ENCODE measurements at regions not wholly inside any gene's neighbourhood (a gene's known extent, or its start where the extent isn't known, plus 50 kb on each side); places are given as distances from the start of the nearest gene placed in this dataset.
"Not testable (repeated sequence)": the region's sequence is repeated elsewhere in the genome, so short reads cannot be mapped to it uniquely, and the experiment has no call there.

- DNase-seq (ENCODE audit: low read depth), result not testable (repeated sequence)
Measured at GRCh38 chr6:144922771-144923490, 637.8 kb downstream of the UTRN start.

DNA sequence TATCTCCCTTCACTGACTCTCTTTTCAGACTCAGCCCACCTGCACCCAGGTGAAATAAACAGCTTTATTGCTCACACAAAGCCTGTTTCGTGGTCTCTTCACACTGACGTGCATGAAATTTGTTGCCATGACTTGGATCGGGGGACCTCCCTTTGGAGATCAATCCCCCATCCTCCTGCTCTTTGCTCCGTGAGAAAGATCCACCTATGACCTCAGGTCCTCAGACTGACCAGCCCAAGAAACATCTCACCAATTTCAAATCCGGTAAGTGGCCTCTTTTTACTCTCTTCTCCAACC is 638.3 kb downstream of the UTRN start:
- not testable (repeated sequence) for DNase-seq (ENCODE audit: low read depth)

GRCh38 chr6:144928847-144929246 is 643.7 kb downstream of the UTRN start:
- no peak for DNase-seq (ENCODE audit: low read depth)

- DNase-seq (ENCODE audit: low read depth), result no peak
Measured at GRCh38 chr6:144929262-144929661, 644.1 kb downstream of the UTRN start.

- DNase-seq (ENCODE audit: low read depth), result no peak
Measured at GRCh38 chr6:144931172-144932035, 646.3 kb downstream of the UTRN start.

- no peak for DNase-seq (ENCODE audit: low read depth)
Measured at GRCh38 chr6:144932621-144933020, 647.5 kb downstream of the UTRN start.

DNA sequence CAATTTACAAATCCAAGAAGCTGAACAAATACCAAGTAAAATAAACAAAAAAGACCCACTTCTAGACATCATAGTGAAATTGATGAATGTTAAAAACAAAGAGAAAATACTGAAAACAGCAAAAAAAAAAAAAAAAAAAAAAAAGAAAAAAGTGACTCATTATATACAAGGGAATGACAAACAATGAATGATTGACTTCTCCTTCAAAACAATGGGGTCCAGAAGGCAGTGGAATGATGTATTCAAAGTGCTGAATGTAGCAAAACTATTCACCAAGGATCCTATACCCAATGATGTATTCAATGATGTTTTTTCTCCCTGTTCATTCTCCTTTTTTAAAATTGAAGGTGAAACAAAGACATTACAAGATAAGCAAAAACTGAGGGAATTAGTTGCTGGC is 650.0 kb downstream of the UTRN start:
- DNase-seq (ENCODE audit: low read depth), result no peak

DNA sequence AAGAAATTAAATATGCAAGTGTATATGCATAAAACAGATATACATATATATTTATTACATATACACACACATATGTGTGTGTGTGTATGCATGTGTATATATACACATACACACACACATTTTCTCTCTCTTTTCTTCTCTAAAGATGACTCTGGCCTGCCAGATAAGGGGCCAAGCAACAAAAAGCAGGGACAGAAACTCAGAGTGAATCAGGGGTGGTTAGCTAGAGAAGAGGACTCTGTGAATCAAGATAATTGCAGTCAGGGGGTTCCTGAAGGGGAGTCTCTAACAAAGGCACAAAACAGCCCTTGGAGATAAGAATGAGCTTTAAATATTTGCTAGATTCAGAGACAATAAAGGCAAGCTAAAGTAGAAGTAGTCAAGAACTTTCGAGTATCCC is 650.5 kb downstream of the UTRN start:
- no peak for DNase-seq (ENCODE audit: low read depth)

- DNase-seq (ENCODE audit: low read depth), result no peak
Measured at GRCh38 chr6:144936764-144937163, 651.6 kb downstream of the UTRN start.

GRCh38 chr6:144939921-144940320 is 654.8 kb downstream of the UTRN start:
- no peak for DNase-seq (ENCODE audit: low read depth)

- DNase-seq (ENCODE audit: low read depth), result no peak
Measured at GRCh38 chr6:144944106-144944505, 659.0 kb downstream of the UTRN start.

- no peak for DNase-seq (ENCODE audit: low read depth)
Measured at GRCh38 chr6:144947398-144947976, 662.4 kb downstream of the UTRN start.

DNA sequence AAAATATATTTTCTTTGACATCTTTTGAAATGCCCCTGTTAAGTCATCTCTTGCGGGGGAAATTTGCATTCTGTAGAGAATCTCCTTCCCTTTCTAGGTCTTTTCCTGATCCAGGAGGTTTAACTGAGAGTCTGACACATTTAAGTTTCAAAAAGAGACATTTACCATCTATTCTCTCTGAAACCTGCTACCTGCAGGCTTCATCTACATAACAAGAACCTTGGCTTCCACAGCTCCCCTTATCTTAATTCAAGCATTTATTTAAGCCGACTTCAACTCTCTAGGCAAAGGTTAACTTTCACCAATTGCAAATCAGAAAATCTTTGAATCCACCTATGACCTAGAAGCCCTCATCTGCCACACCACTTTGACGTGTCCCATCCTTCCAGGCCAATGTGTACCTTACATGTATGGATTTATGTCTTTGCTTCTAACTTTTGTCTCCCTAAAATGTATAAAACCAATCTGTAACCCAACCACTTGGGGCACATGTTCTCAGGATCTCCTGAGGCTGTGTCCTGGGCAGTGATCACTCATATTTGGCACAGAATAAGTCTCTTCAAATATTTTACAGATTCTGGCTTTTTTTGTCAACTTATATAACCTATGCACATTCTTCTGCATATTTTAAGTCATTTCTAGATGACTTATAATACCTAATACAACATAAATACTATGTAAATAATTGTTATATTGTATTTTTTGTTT is 666.7 kb downstream of the UTRN start:
- DNase-seq (ENCODE audit: low read depth), result no peak

GRCh38 chr6:144952456-144953240 is 667.5 kb downstream of the UTRN start:
- no peak for DNase-seq (ENCODE audit: low read depth)

DNA sequence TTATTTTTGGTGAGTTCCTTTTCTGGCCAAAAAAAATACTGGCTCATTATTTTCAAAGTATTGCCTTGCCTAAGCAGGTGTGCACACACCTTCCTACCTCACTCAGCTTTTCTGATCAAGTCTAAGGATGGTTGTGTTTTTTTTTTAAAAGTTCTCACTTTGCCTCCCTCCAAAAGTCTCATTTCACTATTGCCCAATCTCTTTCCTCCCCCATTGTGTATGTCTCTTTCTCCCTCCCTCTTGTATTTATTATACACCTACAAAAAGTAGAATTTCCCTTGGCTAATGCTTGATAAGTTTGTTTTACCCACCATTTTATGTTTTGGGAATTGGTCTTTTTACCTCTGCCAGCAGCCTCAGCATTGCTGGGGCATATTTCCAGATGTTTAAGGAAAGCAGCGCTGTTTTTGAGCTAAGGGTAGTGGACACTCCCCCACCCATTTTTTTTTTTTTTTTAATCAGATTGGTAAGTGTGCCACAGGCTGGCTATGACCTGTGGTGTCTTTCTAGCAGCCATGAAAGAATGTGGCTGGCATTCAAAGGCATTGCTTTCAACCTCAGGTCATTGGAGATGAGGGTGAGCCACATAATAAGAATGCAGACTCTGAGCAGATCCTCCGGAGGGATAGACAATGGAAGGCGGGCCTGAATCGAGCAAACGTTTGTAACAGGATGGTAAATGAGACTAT is 668.6 kb downstream of the UTRN start:
- no peak for DNase-seq (ENCODE audit: low read depth)

GRCh38 chr6:144954241-144954556 is 669.1 kb downstream of the UTRN start:
- no peak for DNase-seq (ENCODE audit: low read depth)

DNA sequence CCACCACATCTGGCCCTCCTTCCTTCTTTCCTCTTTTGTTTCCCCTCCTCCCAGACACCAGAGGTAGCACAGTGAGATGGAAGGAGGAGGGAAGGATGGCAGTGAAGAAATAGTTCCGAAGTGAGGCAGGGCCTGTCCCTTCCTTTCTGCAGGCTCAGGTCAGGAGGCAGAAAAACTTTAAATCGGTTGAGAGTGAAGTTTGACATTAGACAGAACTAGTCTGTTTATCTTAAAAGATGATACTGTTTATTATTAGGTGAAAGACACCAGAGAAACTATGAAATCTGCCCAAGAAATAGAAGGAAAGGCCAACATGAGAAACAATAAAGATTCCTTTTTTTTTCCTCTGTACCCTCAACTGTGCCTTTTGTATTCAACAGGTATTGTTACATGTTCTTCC is 670.3 kb downstream of the UTRN start:
- no peak for DNase-seq (ENCODE audit: low read depth)

DNA sequence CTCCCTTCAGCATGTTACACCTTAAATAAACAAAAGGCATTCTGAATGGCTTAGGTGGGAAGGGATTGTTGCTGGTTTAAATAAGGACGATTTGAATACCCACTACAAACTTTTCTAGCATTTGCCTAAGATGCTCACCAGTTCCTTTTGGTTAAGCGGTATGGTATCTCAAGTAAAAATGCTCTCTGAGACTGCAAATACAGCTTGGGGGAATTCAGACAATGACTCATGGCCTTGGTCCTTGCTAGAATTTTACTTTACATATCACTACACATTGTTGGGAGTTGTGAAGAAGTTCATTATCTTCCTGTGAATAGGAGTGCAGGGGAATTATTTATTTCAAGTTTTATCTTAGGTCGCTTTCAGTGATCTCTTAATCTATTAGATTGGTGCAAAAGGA is 670.7 kb downstream of the UTRN start:
- no peak for DNase-seq (ENCODE audit: low read depth)

DNA sequence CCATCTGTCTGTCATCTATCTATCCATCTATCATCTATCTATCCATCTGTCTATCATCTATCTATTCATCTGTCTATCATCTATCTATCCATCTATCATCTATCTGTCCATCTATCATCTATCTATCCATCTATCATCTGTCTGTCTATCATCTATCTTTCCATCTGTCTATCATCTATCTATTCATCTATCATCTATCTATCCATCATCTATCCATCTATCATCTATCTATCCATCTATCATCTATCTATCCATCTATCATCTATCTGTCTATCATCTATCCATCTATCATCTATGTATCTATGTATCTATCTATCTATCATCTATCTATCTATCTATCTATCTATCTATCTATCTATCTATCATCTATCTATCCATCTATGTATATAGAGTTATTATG is 671.6 kb downstream of the UTRN start:
- not testable (repeated sequence) for DNase-seq (ENCODE audit: low read depth)

- no peak for DNase-seq (ENCODE audit: low read depth)
Measured at GRCh38 chr6:144957236-144957937, 672.3 kb downstream of the UTRN start.

GRCh38 chr6:144969154-144969553 is 684.0 kb downstream of the UTRN start:
- no peak for DNase-seq (ENCODE audit: low read depth)

Data from activated T-helper 9 cell treated with anti-CD3 and anti-CD28 coated beads, Interleukin-2, amount 50 U/mL, for 16 hours (primary cell).